HEK293T (cell line): ENCODE measurements at regions not wholly inside any gene's neighbourhood (a gene's known extent, or its start where the extent isn't known, plus 50 kb on each side); places are given as distances from the start of the nearest gene placed in this dataset.

Experiments used
- ARNT ChIP-seq: fragments of 450-650 bp; IDR thresholded peaks from 2 replicates; pipeline ENCODE4 v1.6.1; 2017; ENCODE audit warnings: mild to moderate bottlenecking
- BHLHE40 ChIP-seq: fragments of 450-650 bp; IDR thresholded peaks from 2 replicates; pipeline ENCODE4 v1.6.1; 2016; ENCODE audit warnings: mild to moderate bottlenecking, moderate library complexity, borderline replicate concordance
- CTBP1 ChIP-seq: fragments of 450-650 bp; IDR thresholded peaks from 2 replicates; pipeline ENCODE4 v1.6.1; 2016; ENCODE audit warnings: borderline replicate concordance
- ELF4 ChIP-seq: fragments of 450-650 bp; IDR thresholded peaks from 2 replicates; pipeline ENCODE4 v1.6.1; 2017; ENCODE audit warnings: antibody characterized with exemption
- FOXA1 ChIP-seq: fragments of 450-650 bp; IDR thresholded peaks from 2 replicates; pipeline ENCODE4 v1.6.1; 2016; ENCODE audit warnings: mild to moderate bottlenecking
- FOXK2 ChIP-seq: fragments of 450-650 bp; IDR thresholded peaks from 2 replicates; pipeline ENCODE4 v1.6.1; 2016; ENCODE audit warnings: mild to moderate bottlenecking
- FOXM1 ChIP-seq: fragments of 450-650 bp; IDR thresholded peaks from 2 replicates; pipeline ENCODE4 v1.6.1; 2017; ENCODE audit warnings: mild to moderate bottlenecking, borderline replicate concordance
- HDGF ChIP-seq: fragments of 450-650 bp; IDR thresholded peaks from 2 replicates; pipeline ENCODE4 v1.6.1; 2017; ENCODE audit warnings: antibody characterized with exemption, borderline replicate concordance
- L3MBTL2 ChIP-seq: fragments of 450-650 bp; conservative IDR thresholded peaks from 2 replicates; pipeline ENCODE4 v1.6.1; 2016; ENCODE audit warnings: mild to moderate bottlenecking
- SP1 ChIP-seq: fragments of 450-650 bp; IDR thresholded peaks from 2 replicates; pipeline ENCODE4 v1.6.1; 2017
- SUZ12 ChIP-seq: fragments of 450-650 bp; IDR thresholded peaks from 2 replicates; pipeline ENCODE4 v1.6.1; 2016; ENCODE audit warnings: mild to moderate bottlenecking
- TARDBP ChIP-seq: fragments of 450-650 bp; IDR thresholded peaks from 2 replicates; pipeline ENCODE4 v1.6.1; 2016
- ZNF384 ChIP-seq: fragments of 450-650 bp; IDR thresholded peaks from 2 replicates; pipeline ENCODE4 v1.6.1; 2016
- TF ChIP-seq, protein P1 (sequence below): fragments of 450-650 bp; IDR thresholded peaks from 2 replicates; pipeline ENCODE4 v1.6.1; 2016

DNA sequence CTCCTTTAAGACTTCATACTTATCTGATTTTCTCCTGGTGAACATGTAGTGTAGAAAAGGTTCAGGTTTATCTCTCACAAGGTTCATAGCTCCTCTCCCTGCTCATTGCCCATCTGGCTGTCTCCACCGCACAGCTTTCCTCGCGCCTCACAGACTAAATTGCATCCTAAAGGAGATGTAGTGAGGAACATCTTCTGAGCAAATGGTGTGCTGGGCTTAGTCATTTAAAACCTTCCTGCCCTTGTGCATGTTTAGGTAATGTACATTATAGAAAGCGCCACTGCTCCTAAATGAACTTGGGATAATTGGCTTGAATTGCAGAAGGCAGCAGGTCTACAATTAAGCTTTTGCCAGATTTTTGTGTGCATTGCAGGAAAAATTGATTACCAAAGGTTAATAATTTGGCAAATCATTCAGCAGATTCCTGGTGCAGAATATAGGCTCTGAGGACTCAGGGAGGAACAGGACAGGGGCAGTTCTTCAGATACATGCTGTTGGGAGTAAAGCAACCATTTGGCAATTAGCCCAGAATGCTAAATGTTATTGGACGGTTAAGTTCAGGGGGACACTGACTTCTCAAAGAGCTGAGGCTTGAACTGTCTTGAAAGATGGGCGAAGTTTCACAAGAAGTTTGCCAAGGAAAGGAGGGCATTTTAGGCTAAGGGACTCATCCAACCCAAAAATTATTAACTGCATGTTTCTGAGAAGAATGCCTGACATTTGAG, 108.4 kb upstream of the CLDN10 start:
- TF ChIP-seq SP1 (no peak), ZNF384 (no peak), BHLHE40 (no peak), FOXA1 (no peak), CTBP1 (no peak), SUZ12 (no peak), FOXM1 (no peak), ELF4 (no peak), L3MBTL2 (no peak), TARDBP (no peak), ARNT (no peak), FOXK2 (no peak), HDGF (no peak)
- TF ChIP-seq, protein P1, sequence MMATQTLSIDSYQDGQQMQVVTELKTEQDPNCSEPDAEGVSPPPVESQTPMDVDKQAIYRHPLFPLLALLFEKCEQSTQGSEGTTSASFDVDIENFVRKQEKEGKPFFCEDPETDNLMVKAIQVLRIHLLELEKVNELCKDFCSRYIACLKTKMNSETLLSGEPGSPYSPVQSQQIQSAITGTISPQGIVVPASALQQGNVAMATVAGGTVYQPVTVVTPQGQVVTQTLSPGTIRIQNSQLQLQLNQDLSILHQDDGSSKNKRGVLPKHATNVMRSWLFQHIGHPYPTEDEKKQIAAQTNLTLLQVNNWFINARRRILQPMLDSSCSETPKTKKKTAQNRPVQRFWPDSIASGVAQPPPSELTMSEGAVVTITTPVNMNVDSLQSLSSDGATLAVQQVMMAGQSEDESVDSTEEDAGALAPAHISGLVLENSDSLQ, result no peak
